Neuronal stem cell (in vitro differentiated cells): ENCODE measurements at regions not wholly inside any gene's neighbourhood (a gene's known extent, or its start where the extent isn't known, plus 50 kb on each side); places are given as distances from the start of the nearest gene placed in this dataset.

Experiments
- DNase-seq: peaks from one replicate; pipeline ENCODE4 v3.0.0-alpha.2; 2013; ENCODE audit warnings: low spot score
- H2AFZ ChIP-seq: one replicate; pipeline ENCODE4 v1.6.1; 2013; ENCODE audit warnings: mild to moderate bottlenecking, low read length, inconsistent platforms
- H2AK5ac ChIP-seq: 2 replicates; pipeline ENCODE4 v1.6.1; 2013; ENCODE audit warnings: low read depth, mild to moderate bottlenecking, inconsistent platforms, low read length, moderate library complexity, mixed read lengths
- H2BK120ac ChIP-seq: 2 replicates; pipeline ENCODE4 v1.6.1; 2013; ENCODE audit warnings: low read depth, mild to moderate bottlenecking, inconsistent platforms, low read length, moderate library complexity, mixed read lengths
- H2BK12ac ChIP-seq: one replicate; pipeline ENCODE4 v1.6.1; 2013; ENCODE audit warnings: low read length, inconsistent platforms
- H2BK15ac ChIP-seq: 2 replicates; pipeline ENCODE4 v1.6.1; 2013; ENCODE audit warnings: mild to moderate bottlenecking, low read length, inconsistent platforms, mixed read lengths
- H2BK5ac ChIP-seq: one replicate; pipeline ENCODE4 v1.6.1; 2013; ENCODE audit warnings: inconsistent platforms, mild to moderate bottlenecking, low read length, moderate library complexity
- H3K14ac ChIP-seq: one replicate; pipeline ENCODE4 v1.6.1; 2013; ENCODE audit warnings: low read length, inconsistent platforms
- H3K18ac ChIP-seq: 2 replicates; pipeline ENCODE4 v1.6.1; 2013; ENCODE audit warnings: low read length, inconsistent platforms
- H3K23ac ChIP-seq: 2 replicates; pipeline ENCODE4 v1.6.1; 2013; ENCODE audit warnings: low read depth, mild to moderate bottlenecking, mixed read lengths, low read length, inconsistent platforms; ENCODE audit not compliant: poor library complexity
- H3K27ac ChIP-seq: replicated peaks from 3 replicates; pipeline ENCODE4 v1.5.1; 2013; ENCODE audit warnings: low read length, inconsistent platforms
- H3K27me3 ChIP-seq, 3 experiments: 2 replicates each; pipeline ENCODE4 v1.6.1; 2013; ENCODE audit warnings: low read length in 3 of 3, mild to moderate bottlenecking in 2 of 3, inconsistent platforms in 1 of 3, low read depth in 1 of 3, mixed read lengths in 1 of 3, moderate library complexity in 1 of 3; ENCODE audit not compliant: control insufficient read depth in 3 of 3, insufficient read depth in 3 of 3
- H3K36me3 ChIP-seq, 2 donors: replicated peaks in 1 of 2; 2 replicates each; pipeline ENCODE4 v1.6.1; 2013; ENCODE audit warnings: low read length in 2 of 2; ENCODE audit not compliant: control insufficient read depth in 2 of 2, insufficient read depth in 2 of 2
- H3K4ac ChIP-seq: 2 replicates; pipeline ENCODE4 v1.6.1; 2013; ENCODE audit warnings: inconsistent platforms, mild to moderate bottlenecking, low read length, moderate library complexity
- H3K4me1 ChIP-seq, 2 donors: 1 replicate in 1 of 2; 2 replicates in 1 of 2; pipeline ENCODE4 v1.6.1; 2013; ENCODE audit warnings: low read length in 2 of 2, low read depth in 1 of 2; ENCODE audit not compliant: control insufficient read depth in 2 of 2, insufficient read depth in 1 of 2
- H3K4me2 ChIP-seq: one replicate; pipeline ENCODE4 v1.6.1; 2013; ENCODE audit warnings: mild to moderate bottlenecking, low read length, inconsistent platforms; ENCODE audit not compliant: insufficient read depth, poor library complexity, severe bottlenecking
- H3K4me3 ChIP-seq, 2 donors: 2 replicates each; pipeline ENCODE4 v1.5.1; 2013; ENCODE audit warnings: low read length in 2 of 2, mild to moderate bottlenecking in 2 of 2, inconsistent platforms in 1 of 2, moderate library complexity in 1 of 2
- H3K79me1 ChIP-seq: one replicate; pipeline ENCODE4 v1.6.1; 2013; ENCODE audit warnings: low read depth, mild to moderate bottlenecking, inconsistent platforms, low read length, moderate library complexity
- H3K9ac ChIP-seq: one replicate; pipeline ENCODE4 v1.6.1; 2013; ENCODE audit warnings: mild to moderate bottlenecking, low read depth, low read length, inconsistent platforms; ENCODE audit not compliant: poor library complexity
- H3K9me3 ChIP-seq, 2 donors: replicated peaks in 1 of 2; 2 replicates each; pipeline versions ENCODE3 to v1.6.1; 2013; ENCODE audit warnings: low read length in 2 of 2, mild to moderate bottlenecking in 2 of 2, inconsistent platforms in 1 of 2, low read depth in 1 of 2, mixed read lengths in 1 of 2, moderate library complexity in 1 of 2; ENCODE audit not compliant: control insufficient read depth in 2 of 2, insufficient read depth in 1 of 2
- H4K8ac ChIP-seq: one replicate; pipeline ENCODE4 v1.6.1; 2013; ENCODE audit warnings: low read depth, mild to moderate bottlenecking, inconsistent platforms, low read length, moderate library complexity
- H4K91ac ChIP-seq: one replicate; pipeline ENCODE4 v1.6.1; 2013; ENCODE audit warnings: low read length, low read depth, mild to moderate bottlenecking, inconsistent platforms; ENCODE audit not compliant: poor library complexity
- WGBS, 2 donors: extraction: QIAGEN DNeasy Blood & Tissue Kit; methylation state at CpG; one replicate each; pipeline ENCODE4 v1.1.7; 2013; ENCODE audit warnings: missing lambda C conversion rate in 2 of 2, mixed read lengths in 1 of 2; ENCODE audit not compliant: insufficient read length in 2 of 2, insufficient replicate concordance in 1 of 2; ENCODE audit errors: extremely low coverage in 2 of 2; 5-methylcytosine and 5-hydroxymethylcytosine counted together

- WGBS, 2 donors = no CpG with 5 or more reads among the region's 5 CpGs
Observed at GRCh38 chr6:153698001-153698400, 341.0 kb upstream of the OPRM1 start.

GRCh38 chr6:153677522-153677921 lies 361.5 kb upstream of the OPRM1 start:
- Histone ChIP-seq H3K27ac (no peak overlapping the region), H2BK5ac (no peak overlapping the region), H3K14ac (no peak overlapping the region), H3K79me1 (no peaks in the 10 kb centered on the region), H3K4me3 (no peak overlapping the region), H4K91ac (no peak overlapping the region), H3K4me2 (no peak overlapping the region), H3K9ac (no peak overlapping the region), H3K4ac (no peak overlapping the region), H3K36me3 (no peaks in the 10 kb centered on the region), H3K9me3 (no peaks in the 10 kb centered on the region), H3K4me1 (no peaks in the 10 kb centered on the region), H3K27me3 (no peaks in the 10 kb centered on the region), H2BK15ac (no peak overlapping the region), H3K23ac (no peak overlapping the region), H3K18ac (no peak overlapping the region), H2BK12ac (no peak overlapping the region), H2BK120ac (no peak overlapping the region), H4K8ac (no peak overlapping the region), H2AK5ac (no peak overlapping the region), H2AFZ (no peak overlapping the region)
- DNase-seq = no peak
- WGBS, 2 donors = no CpG with 5 or more reads among the region's 2 CpGs

More at GRCh38 chr6:153698001-153698400, 341.0 kb upstream of the OPRM1 start:
- H3K27me3 ChIP-seq = no peaks in the 10 kb centered on the region
- no peaks in the 10 kb centered on the region for H3K79me1 ChIP-seq
- no peak overlapping the region for H3K23ac ChIP-seq
- no peaks in the 10 kb centered on the region for H3K4me1 ChIP-seq
- H4K91ac ChIP-seq = no peak overlapping the region
- no peaks in the 10 kb centered on the region for H3K9me3 ChIP-seq
- H3K4me3 ChIP-seq = no peak overlapping the region
- no peak overlapping the region for H2BK120ac ChIP-seq
- no peak overlapping the region for H4K8ac ChIP-seq
- no peak overlapping the region for H3K4ac ChIP-seq
- no peak overlapping the region for H3K4me2 ChIP-seq
- no peak overlapping the region for H2BK5ac ChIP-seq
- no peak for DNase-seq
- H3K27ac ChIP-seq = no peak overlapping the region
- no peak overlapping the region for H2BK15ac ChIP-seq
- no peak overlapping the region for H2BK12ac ChIP-seq
- H3K36me3 ChIP-seq = no peaks in the 10 kb centered on the region
- H3K18ac ChIP-seq = no peak overlapping the region
- H3K9ac ChIP-seq = no peak overlapping the region
- H2AFZ ChIP-seq = no peak overlapping the region
- no peak overlapping the region for H2AK5ac ChIP-seq
- H3K14ac ChIP-seq = no peak overlapping the region

- H2BK5ac ChIP-seq = no peak overlapping the region
- no peak overlapping the region for H3K4me3 ChIP-seq
- H3K27me3 ChIP-seq = no peaks in the 10 kb centered on the region
- H2BK120ac ChIP-seq = no peak overlapping the region
- H2AFZ ChIP-seq = no peak overlapping the region
- H4K8ac ChIP-seq = no peak overlapping the region
- H3K4me2 ChIP-seq = no peak overlapping the region
- H3K36me3 ChIP-seq = no peaks in the 10 kb centered on the region
- no peaks in the 10 kb centered on the region for H3K79me1 ChIP-seq
- DNase-seq = no peak
- H3K9me3 ChIP-seq = no peaks in the 10 kb centered on the region
- no peak overlapping the region for H3K23ac ChIP-seq
- no peak overlapping the region for H3K18ac ChIP-seq
- no peak overlapping the region for H2BK15ac ChIP-seq
- H2AK5ac ChIP-seq = no peak overlapping the region
- H3K27ac ChIP-seq = no peak overlapping the region
- H2BK12ac ChIP-seq = no peak overlapping the region
- H3K14ac ChIP-seq = no peak overlapping the region
- no peak overlapping the region for H4K91ac ChIP-seq
- H3K4ac ChIP-seq = no peak overlapping the region
- H3K4me1 ChIP-seq = no peaks in the 10 kb centered on the region
- WGBS, 2 donors = no CpG with 5 or more reads among the region's 2 CpGs
- H3K9ac ChIP-seq = no peak overlapping the region
Observed at GRCh38 chr6:153673750-153674149, 365.3 kb upstream of the OPRM1 start.

- H4K91ac ChIP-seq = no peak overlapping the region
- no peak overlapping the region for H3K9ac ChIP-seq
- no peak overlapping the region for H3K4me2 ChIP-seq
- H2BK15ac ChIP-seq = no peak overlapping the region
- no peaks in the 10 kb centered on the region for H3K79me1 ChIP-seq
- no peak overlapping the region for H3K27ac ChIP-seq
- no CpG with 5 or more reads among the region's 2 CpGs for WGBS, 2 donors
- no peaks in the 10 kb centered on the region for H3K27me3 ChIP-seq
- H3K9me3 ChIP-seq = no peaks in the 10 kb centered on the region
- H3K4me1 ChIP-seq = no peaks in the 10 kb centered on the region
- no peak overlapping the region for H3K4ac ChIP-seq
- H2BK5ac ChIP-seq = no peak overlapping the region
- H3K23ac ChIP-seq = no peak overlapping the region
- H4K8ac ChIP-seq = no peak overlapping the region
- H2AK5ac ChIP-seq = no peak overlapping the region
- no peak overlapping the region for H3K18ac ChIP-seq
- H3K4me3 ChIP-seq = no peak overlapping the region
- no peak overlapping the region for H2BK120ac ChIP-seq
- H3K36me3 ChIP-seq = no peaks in the 10 kb centered on the region
- H3K14ac ChIP-seq = no peak overlapping the region
- H2AFZ ChIP-seq = no peak overlapping the region
- H2BK12ac ChIP-seq = no peak overlapping the region
- no peak for DNase-seq
Observed at GRCh38 chr6:153673225-153673624, 365.8 kb upstream of the OPRM1 start.
